HG03354 (cell line): ENCODE measurements at regions not wholly inside any gene's neighbourhood (a gene's known extent, or its start where the extent isn't known, plus 50 kb on each side); places are given as distances from the start of the nearest gene placed in this dataset.

ENCODE experiments used
- ATAC-seq: cut with Tn5 transposase; IDR thresholded peaks from one replicate; pipeline ENCODE4 v1.9.1; 2021; ENCODE audit warnings: mild to moderate bottlenecking; ENCODE audit not compliant: unreplicated experiment, poor library complexity, severe bottlenecking

GRCh38 chr2:144686518-144687215 lies 166.7 kb upstream of the ZEB2 start:
- no peak for ATAC-seq

- no peak for ATAC-seq
These were observed 164.0 kb upstream of the ZEB2 start for GRCh38 chr2:144683966-144684365.

- no peak for ATAC-seq
These were observed 163.3 kb upstream of the ZEB2 start for GRCh38 chr2:144683107-144683753.

- no peak for ATAC-seq
These were observed 162.3 kb upstream of the ZEB2 start for GRCh38 chr2:144682248-144682647.

GRCh38 chr2:144681389-144681788 lies 161.5 kb upstream of the ZEB2 start:
- ATAC-seq = no peak

- ATAC-seq = no peak
These were observed 160.0 kb upstream of the ZEB2 start for GRCh38 chr2:144679942-144680341.

GRCh38 chr2:144678736-144679135 lies 158.8 kb upstream of the ZEB2 start:
- ATAC-seq = no peak

- ATAC-seq = no peak
These were observed 155.8 kb upstream of the ZEB2 start for GRCh38 chr2:144675731-144676130.

GRCh38 chr2:144675331-144675730 lies 155.4 kb upstream of the ZEB2 start:
- no peak for ATAC-seq

- ATAC-seq = no peak
These were observed 154.2 kb upstream of the ZEB2 start for GRCh38 chr2:144674071-144674470.

- ATAC-seq = no peak
These were observed 153.5 kb upstream of the ZEB2 start for GRCh38 chr2:144673456-144673855.

- ATAC-seq = no peak
These were observed 152.0 kb upstream of the ZEB2 start for GRCh38 chr2:144671695-144672455.

GRCh38 chr2:144670738-144671137 lies 150.8 kb upstream of the ZEB2 start:
- ATAC-seq = no peak

GRCh38 chr2:144670080-144670479 lies 150.2 kb upstream of the ZEB2 start:
- ATAC-seq = no peak

GRCh38 chr2:144669196-144669987 lies 149.5 kb upstream of the ZEB2 start:
- ATAC-seq = no peak

- ATAC-seq = no peak
These were observed 148.7 kb upstream of the ZEB2 start for GRCh38 chr2:144668493-144669110.

- no peak for ATAC-seq
These were observed 146.1 kb upstream of the ZEB2 start for GRCh38 chr2:144666032-144666431.

- ATAC-seq = no peak
These were observed 143.3 kb upstream of the ZEB2 start for GRCh38 chr2:144663207-144663606.

- no peak for ATAC-seq
These were observed 140.8 kb upstream of the ZEB2 start for GRCh38 chr2:144660518-144661316.
